RWPE1 (cell line): ENCODE measurements at regions not wholly inside any gene's neighbourhood (a gene's known extent, or its start where the extent isn't known, plus 50 kb on each side); places are given as distances from the start of the nearest gene placed in this dataset.
A peak's percentile ranks its signal among the peaks of the same experiment; 100 is the strongest.

ENCODE experiments used
- CTCF ChIA-PET: fragments of 350-600 bp; sonication (Branson Sonifier 250); formaldehyde crosslinking; extraction: SDS; loops from one replicate; lab custom pipeline; 2021; lab: Yijun Ruan, JAX
- POLR2A ChIA-PET: fragments of 400-600 bp; formaldehyde crosslinking; extraction: SDS; loops from one replicate; lab custom pipeline; 2020; ENCODE audit warnings: antibody characterized with exemption; ENCODE audit not compliant: low non-redundant PET; lab: Yijun Ruan, JAX
- DNase-seq: peaks from one replicate; pipeline ENCODE4 v3.0.0; 2012; ENCODE audit warnings: low spot score
- H3K27ac ChIP-seq: fragments of 450-650 bp; 2 replicates; pipeline ENCODE4 v1.5.1; 2017
- CTCF ChIP-seq: fragments of 450-650 bp; conservative IDR thresholded peaks from 2 replicates; pipeline ENCODE4 v1.5.1; 2017; ENCODE audit warnings: low read depth, mild to moderate bottlenecking

GRCh38 chr18:22688877-22689496 lies 244.1 kb upstream of the RBBP8 start:
- DNase-seq = no peak
- no peak for TF ChIP-seq CTCF
- H3K27ac ChIP-seq = no peak overlapping the region
- ChIA-PET CTCF (no interaction called here), POLR2A (no interaction called here)

- CTCF ChIA-PET = interaction anchor here (0.6 kb wide), 1 partner anchor 31 kb away, joined by 3 read pairs; no protein-coding TSS in a partner anchor
- no peak overlapping the region for H3K27ac ChIP-seq
- no peak for DNase-seq
- POLR2A ChIA-PET = no interaction called here
- no peak for TF ChIP-seq CTCF
Observed at GRCh38 chr18:22689712-22690111, 243.4 kb upstream of the RBBP8 start.

- TF ChIP-seq CTCF = no peak
- CTCF ChIA-PET = no interaction called here
- no peak for DNase-seq
- POLR2A ChIA-PET = no interaction called here
- no peak overlapping the region for H3K27ac ChIP-seq
Observed at GRCh38 chr18:22690556-22690955, 242.6 kb upstream of the RBBP8 start.

GRCh38 chr18:22691946-22692710 lies 241.0 kb upstream of the RBBP8 start:
- DNase-seq = no peak
- POLR2A ChIA-PET = no interaction called here

GRCh38 chr18:22694954-22695353 lies 238.2 kb upstream of the RBBP8 start:
- CTCF ChIA-PET = interaction anchor here (0.6 kb wide), 2 partner anchors 9 to 143 kb away, joined by 3 read pairs; no protein-coding TSS in a partner anchor

More at GRCh38 chr18:22691946-22692710, 241.0 kb upstream of the RBBP8 start:
- no peak overlapping the region for H3K27ac ChIP-seq
- CTCF ChIA-PET = interaction anchor here (0.7 to 1.4 kb wide), 2 partner anchors 12 to 876 kb away, joined by 3 read pairs; no protein-coding TSS in a partner anchor
- no peak for TF ChIP-seq CTCF

More at GRCh38 chr18:22694954-22695353, 238.2 kb upstream of the RBBP8 start:
- TF ChIP-seq CTCF = no peak
- peak; percentile 77 for DNase-seq
- POLR2A ChIA-PET = no interaction called here
- no peak overlapping the region for H3K27ac ChIP-seq
